Esophagus muscularis mucosa (tissue), 4 donors: ENCODE measurements at regions not wholly inside any gene's neighbourhood (a gene's known extent, or its start where the extent isn't known, plus 50 kb on each side); places are given as distances from the start of the nearest gene placed in this dataset.

Experiments used
- DNase-seq: peaks from one replicate; pipeline ENCODE4 v3.0.0-alpha.2; 2017; ENCODE audit errors: extremely low spot score
- H3K27ac ChIP-seq, 4 donors: fragments of 200-600 bp; sonication (generic); replicated peaks in 1 of 4; 1 replicate in 3 of 4; 2 replicates in 1 of 4; pipeline ENCODE4 v1.5.1; 2016 to 2019; ENCODE audit warnings: mild to moderate bottlenecking in 1 of 4
- H3K27me3 ChIP-seq, 4 donors: fragments of 200-600 bp; sonication (generic); one replicate each; pipeline versions ENCODE4 v1.5.1 to v1.6.0; 2016 to 2019
- H3K36me3 ChIP-seq, 4 donors: fragments of 200-600 bp; sonication (generic); one replicate each; pipeline ENCODE4 v1.5.1; 2016 to 2019
- H3K4me1 ChIP-seq, 4 donors: fragments of 200-600 bp; sonication (generic); one replicate each; pipeline ENCODE4 v1.5.1; 2016 to 2019
- H3K4me3 ChIP-seq, 4 donors: fragments of 200-600 bp; sonication (generic); 1 replicate in 2 of 4; 2 replicates in 2 of 4; pipeline ENCODE4 v1.5.1; 2016 to 2019; ENCODE audit warnings: mild to moderate bottlenecking in 4 of 4, moderate library complexity in 1 of 4
- H3K9me3 ChIP-seq, 4 donors: fragments of 200-600 bp; sonication (generic); 1 replicate in 3 of 4; 2 replicates in 1 of 4; pipeline ENCODE4 v1.5.1; 2016 to 2019
- EP300 ChIP-seq: sonication (generic); formaldehyde crosslinking; IDR thresholded peaks from one replicate; pipeline ENCODE4 v1.6.1; 2017; ENCODE audit warnings: antibody characterized with exemption
- POLR2A ChIP-seq: fragments of 450-650 bp; IDR thresholded peaks from one replicate; pipeline ENCODE4 v1.6.1; 2017; ENCODE audit warnings: antibody characterized with exemption, moderate library complexity, mild to moderate bottlenecking, low read depth
- POLR2AphosphoS5 ChIP-seq, 2 donors: sonication (generic); formaldehyde crosslinking; IDR thresholded peaks; one replicate each; pipeline ENCODE4 v1.6.1; 2017; ENCODE audit warnings: antibody characterized with exemption in 2 of 2
- WGBS: methylation state at CpG from one replicate; pipeline ENCODE4 v1.1.5; 2018; 5-methylcytosine and 5-hydroxymethylcytosine counted together
- intact Hi-C: fragments of 100-400 bp; cut with DNase I; formaldehyde crosslinking; loops from one replicate; pipeline ENCODE4 v1.15.1; 2023
- TF ChIP-seq, protein P1 (sequence below), 3 experiments: fragments of 200-600 bp in 2 of 3; fragments of 450-650 bp in 1 of 3; sonication (generic) in 2 of 3; IDR thresholded peaks; one replicate each; pipeline ENCODE4 v1.5.1; 2017 to 2019; ENCODE audit warnings: antibody characterized with exemption in 3 of 3, mild to moderate bottlenecking in 2 of 3, moderate library complexity in 1 of 3

DNA sequence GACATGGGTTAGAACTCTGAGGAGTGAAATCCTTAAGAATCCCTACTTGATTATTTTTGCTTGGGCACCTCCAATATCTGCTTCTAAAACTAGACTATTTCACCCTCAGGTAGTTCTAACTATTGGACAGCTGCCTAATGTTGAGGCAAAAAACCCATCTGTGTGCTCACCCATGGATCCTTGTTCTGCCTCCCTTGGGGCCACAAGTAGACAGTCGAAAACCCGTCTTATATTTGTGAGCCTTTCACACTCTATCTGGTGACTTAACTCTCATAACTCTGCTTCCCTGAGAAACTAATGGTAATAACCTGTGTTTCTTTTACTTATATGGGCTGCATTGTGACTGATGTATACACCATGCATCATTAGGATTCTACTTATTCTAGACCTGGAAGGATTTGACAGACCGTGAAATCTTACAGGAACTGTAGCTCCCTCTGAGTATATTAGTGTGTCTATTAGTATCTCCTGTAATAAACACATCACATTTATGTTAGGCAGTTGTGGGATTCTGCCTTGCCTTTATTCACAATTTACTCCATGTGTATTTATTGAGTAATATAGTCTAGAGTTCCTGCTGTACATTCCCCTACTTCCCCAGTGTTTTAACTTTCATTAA lies 94.6 kb upstream of the SGCD start:
- Histone ChIP-seq H3K4me1 (no peaks in the 10 kb centered on the region), H3K4me3 (no peak overlapping the region), H3K27me3 (no peaks in the 10 kb centered on the region), H3K36me3 (no peaks in the 10 kb centered on the region), H3K9me3 (no peaks in the 10 kb centered on the region), H3K27ac (no peak overlapping the region)
- WGBS = 94% methylated on average over 3 of the region's 3 CpGs
- TF ChIP-seq POLR2AphosphoS5 (IDR thresholded peaks at IDR 0.05) (no peak), EP300 (no peak), POLR2A (no peak)
- TF ChIP-seq, protein P1, sequence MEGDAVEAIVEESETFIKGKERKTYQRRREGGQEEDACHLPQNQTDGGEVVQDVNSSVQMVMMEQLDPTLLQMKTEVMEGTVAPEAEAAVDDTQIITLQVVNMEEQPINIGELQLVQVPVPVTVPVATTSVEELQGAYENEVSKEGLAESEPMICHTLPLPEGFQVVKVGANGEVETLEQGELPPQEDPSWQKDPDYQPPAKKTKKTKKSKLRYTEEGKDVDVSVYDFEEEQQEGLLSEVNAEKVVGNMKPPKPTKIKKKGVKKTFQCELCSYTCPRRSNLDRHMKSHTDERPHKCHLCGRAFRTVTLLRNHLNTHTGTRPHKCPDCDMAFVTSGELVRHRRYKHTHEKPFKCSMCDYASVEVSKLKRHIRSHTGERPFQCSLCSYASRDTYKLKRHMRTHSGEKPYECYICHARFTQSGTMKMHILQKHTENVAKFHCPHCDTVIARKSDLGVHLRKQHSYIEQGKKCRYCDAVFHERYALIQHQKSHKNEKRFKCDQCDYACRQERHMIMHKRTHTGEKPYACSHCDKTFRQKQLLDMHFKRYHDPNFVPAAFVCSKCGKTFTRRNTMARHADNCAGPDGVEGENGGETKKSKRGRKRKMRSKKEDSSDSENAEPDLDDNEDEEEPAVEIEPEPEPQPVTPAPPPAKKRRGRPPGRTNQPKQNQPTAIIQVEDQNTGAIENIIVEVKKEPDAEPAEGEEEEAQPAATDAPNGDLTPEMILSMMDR (IDR thresholded peaks at IDR 0.05) = no peak
- intact Hi-C loops = no loop called here
- no peak for DNase-seq

- H3K4me3 ChIP-seq = no peak overlapping the region
- no peaks in the 10 kb centered on the region for H3K27me3 ChIP-seq
- H3K27ac ChIP-seq = no peak overlapping the region
- intact Hi-C loops = no loop called here
- DNase-seq = no peak
- H3K9me3 ChIP-seq = no peaks in the 10 kb centered on the region
- H3K4me1 ChIP-seq = peaks cover 0 to 9% (median 0%) of the 10 kb centered on the region in 4 donors
- H3K36me3 ChIP-seq = no peaks in the 10 kb centered on the region
- TF ChIP-seq, protein P1 (IDR thresholded peaks at IDR 0.05) = no peak
- TF ChIP-seq EP300 = no peak
- no peak for TF ChIP-seq POLR2A
- TF ChIP-seq POLR2AphosphoS5 (IDR thresholded peaks at IDR 0.05) = no peak
- 91% methylated on average over 6 of the region's 6 CpGs for WGBS
Observed at GRCh38 chr5:156237361-156237760, 89.6 kb upstream of the SGCD start.

- peaks cover 0 to 9% (median 0%) of the 10 kb centered on the region in 4 donors for H3K4me1 ChIP-seq
- no peak for DNase-seq
- no peak overlapping the region for H3K27ac ChIP-seq
- TF ChIP-seq, protein P1 (IDR thresholded peaks at IDR 0.05) = no peak
- H3K36me3 ChIP-seq = no peaks in the 10 kb centered on the region
- intact Hi-C loops = no loop called here
- no peak overlapping the region for H3K4me3 ChIP-seq
- WGBS = 97% methylated on average over 2 of the region's 2 CpGs
- H3K27me3 ChIP-seq = no peaks in the 10 kb centered on the region
- H3K9me3 ChIP-seq = no peaks in the 10 kb centered on the region
Observed at GRCh38 chr5:156239800-156240199, 87.2 kb upstream of the SGCD start.

DNA sequence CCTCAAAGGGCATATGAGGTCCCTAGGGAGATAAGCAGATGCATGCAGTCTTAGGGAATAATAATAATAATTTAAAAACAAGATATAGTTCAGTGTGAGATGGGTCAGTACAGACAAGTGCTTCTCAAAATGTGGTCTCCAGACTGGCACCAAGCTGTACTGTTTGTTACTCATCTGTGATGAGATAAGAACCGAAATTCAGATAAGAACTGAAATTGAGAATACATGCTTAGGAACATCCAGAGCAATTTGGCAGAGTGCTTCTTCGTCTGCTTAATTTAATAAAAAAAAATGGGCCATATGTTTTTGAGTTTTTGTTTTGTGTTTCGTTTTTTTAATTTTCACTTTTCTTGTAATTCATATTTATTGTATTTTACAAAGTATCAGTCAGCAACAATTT lies 86.5 kb upstream of the SGCD start:
- no peaks in the 10 kb centered on the region for H3K9me3 ChIP-seq

More for the DNA sequence above, 86.5 kb upstream of the SGCD start:
- no peak for DNase-seq
- 76% methylated on average over 3 of the region's 3 CpGs for WGBS
- Histone ChIP-seq H3K27ac (no peak overlapping the region), H3K36me3 (no peaks in the 10 kb centered on the region), H3K4me1 (peaks cover 0 to 9% (median 0%) of the 10 kb centered on the region in 4 donors), H3K27me3 (no peaks in the 10 kb centered on the region), H3K4me3 (no peak overlapping the region)
- TF ChIP-seq EP300 = no peak
- TF ChIP-seq, protein P1 (IDR thresholded peaks at IDR 0.05) = no peak
- no peak for TF ChIP-seq POLR2A
- intact Hi-C loops = no loop called here
